ENCODE measurements at regions not wholly inside any gene's neighbourhood (a gene's known extent, or its start where the extent isn't known, plus 50 kb on each side); places are given as distances from the start of the nearest gene placed in this dataset.
A peak's percentile ranks its signal among the peaks of the same experiment; 100 is the strongest.

DNA sequence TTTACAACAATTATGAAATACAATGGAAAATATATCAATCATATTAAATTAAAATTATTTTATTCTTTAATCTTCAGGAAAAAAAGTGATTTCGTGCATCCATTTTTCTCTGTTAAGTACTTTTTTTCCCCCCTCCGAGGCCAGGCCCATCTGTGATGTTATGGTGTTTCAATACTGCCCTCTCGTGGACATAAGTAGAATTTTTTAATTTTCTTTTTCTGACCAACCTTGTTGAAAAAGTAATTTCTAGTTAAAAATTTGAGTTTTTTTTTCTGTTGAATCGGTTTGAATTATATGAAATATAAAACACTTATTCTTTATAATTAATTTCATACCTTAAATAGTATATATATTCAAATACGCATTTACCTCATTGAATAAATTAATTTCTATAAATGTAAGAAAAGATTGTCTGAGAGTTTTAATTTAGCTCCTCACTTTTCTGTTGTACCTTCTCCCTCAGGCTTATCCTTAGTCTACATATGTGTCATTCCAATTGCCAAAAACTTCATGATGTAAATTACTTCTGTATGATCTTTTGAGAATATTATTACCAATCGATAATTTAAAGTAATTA is 175.8 kb upstream of the TECRL start:
- DNase-seq (ENCODE audit: low read depth): peak; percentile 36

GRCh38 chr4:64584125-64584524 is 174.9 kb upstream of the TECRL start:
- DNase-seq (ENCODE audit: low read depth): peak; percentile 64

DNA sequence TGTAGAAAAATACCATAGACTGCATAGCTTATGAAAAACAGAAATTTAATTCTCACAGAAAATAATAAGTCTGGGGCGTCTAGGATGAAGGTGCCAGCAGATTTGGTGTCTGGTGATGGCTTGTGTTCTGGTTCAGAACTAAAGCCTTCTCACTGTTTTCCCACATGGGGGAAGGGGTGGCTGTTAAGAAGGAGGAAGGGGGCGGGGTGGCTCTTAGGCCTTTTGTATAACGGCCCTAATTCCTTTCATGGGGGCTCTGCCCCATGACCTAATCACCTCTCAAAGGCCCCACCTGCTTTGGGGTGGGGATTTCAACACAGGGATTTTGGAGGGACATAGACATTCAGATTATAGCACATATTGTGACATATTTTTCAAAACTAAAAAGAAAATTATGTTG is 173.2 kb upstream of the TECRL start:
- DNase-seq (ENCODE audit: low read depth): no peak

- no peak for DNase-seq (ENCODE audit: low read depth)
Observed at GRCh38 chr4:64581422-64581821, 172.2 kb upstream of the TECRL start.

DNA sequence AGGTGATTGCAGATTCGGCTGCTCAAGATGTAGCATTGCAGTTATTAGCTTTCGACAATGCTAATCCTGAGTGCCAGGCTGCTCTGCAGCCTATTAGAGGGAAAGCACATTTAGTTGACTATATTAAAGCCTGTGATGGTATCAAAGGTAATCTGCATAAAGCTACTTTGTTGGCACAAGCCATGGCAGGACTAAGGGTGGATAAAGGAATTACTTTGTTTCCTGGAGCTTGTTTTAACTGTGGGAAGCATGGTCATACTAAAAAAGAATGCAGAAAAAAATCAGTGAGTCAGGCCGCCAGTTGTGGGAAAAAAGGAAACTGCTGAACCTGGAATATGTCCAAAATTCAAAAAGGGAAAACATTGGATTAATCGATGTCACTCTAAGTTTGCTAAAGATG is 154.9 kb upstream of the TECRL start:
- DNase-seq (ENCODE audit: low read depth): no peak

- DNase-seq (ENCODE audit: low read depth): no peak
Observed at GRCh38 chr4:64559571-64559970, 150.3 kb upstream of the TECRL start.

DNA sequence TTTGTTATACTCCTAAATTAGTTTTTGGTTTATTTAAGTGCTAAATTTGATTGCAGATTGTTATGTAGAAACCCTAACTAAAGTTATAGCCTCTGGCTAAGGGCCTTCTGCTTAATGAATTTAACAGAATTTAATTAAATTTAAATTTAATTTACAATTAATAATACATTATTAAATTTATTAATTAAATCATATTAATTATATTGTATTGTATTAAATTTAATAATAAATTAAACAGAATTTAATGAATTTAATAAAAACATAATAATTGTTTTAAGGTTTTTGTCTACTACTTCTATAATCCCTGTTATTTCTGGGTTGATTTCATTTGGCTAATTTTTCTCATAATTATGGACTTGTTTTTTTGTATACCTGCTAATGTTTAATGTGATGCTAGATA is 141.9 kb upstream of the TECRL start:
- no peak for DNase-seq (ENCODE audit: low read depth)

GRCh38 chr4:64545593-64545992 is 136.3 kb upstream of the TECRL start:
- DNase-seq (ENCODE audit: low read depth): no peak

GRCh38 chr4:64539234-64539849 is 130.1 kb upstream of the TECRL start:
- peak; percentile 35 for DNase-seq (ENCODE audit: low read depth)

DNA sequence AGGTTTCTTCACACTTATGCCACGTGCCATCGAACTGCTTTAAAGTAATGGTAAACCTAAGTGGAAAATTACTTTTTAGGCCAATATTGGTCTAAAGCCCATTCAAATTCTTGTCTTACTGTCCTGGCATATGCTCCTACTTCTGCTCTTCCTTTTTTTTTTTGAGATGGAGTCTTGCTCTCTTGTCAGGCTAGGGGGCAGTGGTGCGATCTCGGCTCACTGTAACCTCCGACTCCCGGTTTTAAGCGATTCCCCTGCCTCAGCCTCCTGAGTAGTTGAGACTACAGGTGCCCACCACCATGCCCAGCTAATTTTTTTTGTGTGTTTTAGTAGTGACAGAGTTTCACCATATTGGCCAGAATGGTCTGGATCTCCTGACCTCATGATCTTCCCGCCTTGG is 129.0 kb upstream of the TECRL start:
- no peak for DNase-seq (ENCODE audit: low read depth)

GRCh38 chr4:64533637-64534036 is 124.4 kb upstream of the TECRL start:
- DNase-seq (ENCODE audit: low read depth): no peak

DNA sequence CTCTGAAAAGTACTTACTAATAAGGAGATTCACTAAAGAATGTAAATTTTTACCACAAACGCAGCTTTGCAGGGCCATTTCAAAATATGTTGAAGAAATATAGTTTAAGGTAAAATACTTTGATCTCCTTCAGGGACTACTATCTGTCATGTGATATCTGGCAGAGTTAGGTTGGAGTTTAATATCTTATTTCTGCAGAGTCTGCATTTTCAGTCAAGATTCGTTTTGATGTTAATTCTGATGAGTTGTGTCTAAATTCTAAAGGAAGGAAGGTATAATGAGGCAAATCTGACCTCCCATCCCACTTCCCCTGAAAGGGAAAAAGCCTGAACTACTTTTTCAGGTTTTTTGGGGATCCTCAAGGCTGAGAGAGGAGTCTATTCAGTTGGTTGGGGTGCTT is 123.9 kb upstream of the TECRL start:
- DNase-seq (ENCODE audit: low read depth): no peak

- no peak for DNase-seq (ENCODE audit: low read depth)
Observed at GRCh38 chr4:64520421-64520820, 111.2 kb upstream of the TECRL start.

- no peak for DNase-seq (ENCODE audit: low read depth)
Observed at GRCh38 chr4:64518600-64518999, 109.3 kb upstream of the TECRL start.

GRCh38 chr4:64516176-64516575 is 106.9 kb upstream of the TECRL start:
- no peak for DNase-seq (ENCODE audit: low read depth)

- no peak for DNase-seq (ENCODE audit: low read depth)
Observed at GRCh38 chr4:64508089-64508488, 98.8 kb upstream of the TECRL start.

GRCh38 chr4:64503945-64504675 is 94.9 kb upstream of the TECRL start:
- DNase-seq (ENCODE audit: low read depth): no peak

DNA sequence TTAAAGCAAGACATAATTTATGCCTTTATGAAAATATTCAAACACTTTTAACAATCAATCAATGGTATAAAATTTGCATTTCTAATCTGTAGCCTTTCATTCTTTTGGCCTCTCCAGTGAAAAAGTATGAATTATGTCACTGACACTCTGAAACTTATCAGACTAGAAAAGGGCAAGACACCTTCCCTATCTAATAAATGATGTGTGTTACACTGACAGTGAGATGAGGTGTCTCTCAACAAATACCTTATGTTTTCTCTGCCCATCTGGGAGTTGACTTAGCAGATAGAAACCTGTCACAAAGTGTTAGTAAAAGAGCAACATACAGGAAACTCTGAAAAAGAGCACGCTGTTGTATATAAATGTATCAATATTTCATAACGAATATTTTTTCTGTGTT is 94.2 kb upstream of the TECRL start:
- DNase-seq (ENCODE audit: low read depth): no peak

DNA sequence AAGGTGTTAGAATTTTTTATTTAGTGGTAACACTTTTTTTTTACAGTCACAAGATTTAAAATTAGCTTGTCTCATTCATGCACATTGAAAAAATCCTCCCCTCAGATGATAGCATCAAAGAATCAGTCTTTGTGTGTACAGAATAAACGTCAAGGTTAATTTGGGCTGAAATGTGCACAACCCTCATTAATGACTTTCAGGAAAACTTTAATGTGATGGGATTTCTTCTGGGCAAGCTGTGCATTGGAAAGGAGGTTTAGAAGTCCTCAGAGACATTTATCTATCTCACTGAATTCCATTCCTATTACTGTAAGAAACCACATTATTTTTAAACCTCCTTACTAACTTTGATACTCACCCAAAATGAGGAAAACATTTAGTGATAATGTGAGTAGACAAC is 88.2 kb upstream of the TECRL start:
- DNase-seq (ENCODE audit: low read depth): no peak

- no peak for DNase-seq (ENCODE audit: low read depth)
Observed at GRCh38 chr4:64495946-64496345, 86.7 kb upstream of the TECRL start.

GRCh38 chr4:64489628-64490027 is 80.4 kb upstream of the TECRL start:
- DNase-seq (ENCODE audit: low read depth): no peak

- no peak for DNase-seq (ENCODE audit: low read depth)
Observed at GRCh38 chr4:64479338-64479737, 70.1 kb upstream of the TECRL start.

- no peak for DNase-seq (ENCODE audit: low read depth)
Observed at GRCh38 chr4:64477127-64477526, 67.9 kb upstream of the TECRL start.

GRCh38 chr4:64465263-64465662 is 56.0 kb upstream of the TECRL start:
- no peak for DNase-seq (ENCODE audit: low read depth)

Data from CMK (cell line).